H1 (cell line): ENCODE measurements at regions not wholly inside any gene's neighbourhood (a gene's known extent, or its start where the extent isn't known, plus 50 kb on each side); places are given as distances from the start of the nearest gene placed in this dataset.

Source experiments
- CTCF ChIA-PET: fragments of 300-600 bp; sonication (Branson Sonifier 250); formaldehyde crosslinking; loops from one replicate; lab custom pipeline; 2021; ENCODE audit not compliant: partially characterized antibody; lab: Charles Lee
- POLR2A ChIA-PET: fragments of 300-600 bp; sonication (Branson Sonifier 250); formaldehyde crosslinking; loops from one replicate; lab custom pipeline; 2021; ENCODE audit warnings: inconsistent platforms; ENCODE audit not compliant: partially characterized antibody; lab: Charles Lee
- DNase-seq, 2 experiments: peaks; one replicate each; pipeline versions ENCODE4 v3.0.0 to v3.0.0-alpha.2; 2010 to 2022; ENCODE audit warnings: low spot score in 2 of 2, low read depth in 1 of 2, mixed read lengths in 1 of 2
- FAIRE-seq: peaks from 2 replicates; lab custom pipeline; 2011; peaks lifted over from hg19 to GRCh38; lab: Jason Lieb, UNC
- H2AFZ ChIP-seq: 2 replicates; pipeline ENCODE4 v1.8.1; 2012; ENCODE audit warnings: low read length, inconsistent platforms
- H2AK5ac ChIP-seq: 2 replicates; pipeline ENCODE4 v1.6.1; 2013; ENCODE audit warnings: low read depth, low read length
- H2BK120ac ChIP-seq: replicated peaks from 2 replicates; pipeline ENCODE3; 2013; ENCODE audit warnings: low read depth, low read length, inconsistent platforms
- H2BK12ac ChIP-seq: 2 replicates; pipeline ENCODE4 v1.6.1; 2013; ENCODE audit warnings: low read depth, low read length
- H2BK15ac ChIP-seq: 2 replicates; pipeline ENCODE4 v1.6.1; 2013; ENCODE audit warnings: low read length
- H2BK20ac ChIP-seq: 2 replicates; pipeline ENCODE4 v1.6.1; 2013; ENCODE audit warnings: low read length
- H2BK5ac ChIP-seq: 2 replicates; pipeline ENCODE4 v1.6.1; 2013; ENCODE audit warnings: low read depth, low read length
- H3K14ac ChIP-seq: 2 replicates; pipeline ENCODE4 v1.6.1; 2013; ENCODE audit warnings: inconsistent platforms; ENCODE audit not compliant: insufficient read length
- H3K18ac ChIP-seq: 2 replicates; pipeline ENCODE4 v1.6.1; 2013; ENCODE audit warnings: low read length; ENCODE audit errors: extremely low read depth
- H3K23ac ChIP-seq: 2 replicates; pipeline ENCODE4 v1.6.1; 2013; ENCODE audit warnings: inconsistent platforms; ENCODE audit not compliant: insufficient read length
- H3K23me2 ChIP-seq: 2 replicates; pipeline ENCODE4 v1.6.1; 2013; ENCODE audit warnings: low read depth, low read length
- H3K27ac ChIP-seq: 2 replicates; pipeline ENCODE4 v1.6.1; 2011; ENCODE audit warnings: low read depth, low read length, inconsistent platforms
- H3K27me3 ChIP-seq, 4 experiments: replicated peaks in 1 of 4; 1 replicate in 1 of 4; 2 replicates in 3 of 4; pipeline versions ENCODE4 v1.6.1 to v1.8.1; 2011 to 2013; ENCODE audit warnings: low read length in 3 of 4, mild to moderate bottlenecking in 3 of 4, inconsistent platforms in 2 of 4, mixed read lengths in 2 of 4, moderate library complexity in 1 of 4; ENCODE audit not compliant: control insufficient read depth in 3 of 4, insufficient read depth in 3 of 4; ENCODE audit errors: extremely low read depth in 1 of 4
- H3K36me3 ChIP-seq, 4 experiments: 2 replicates each; pipeline versions ENCODE4 v1.6.1 to v1.8.1; 2011 to 2013; ENCODE audit warnings: mild to moderate bottlenecking in 4 of 4, low read length in 3 of 4, moderate library complexity in 2 of 4, control low read depth in 1 of 4, inconsistent platforms in 1 of 4; ENCODE audit not compliant: insufficient read depth in 4 of 4, control insufficient read depth in 2 of 4
- H3K4ac ChIP-seq: replicated peaks from 2 replicates; pipeline ENCODE3; 2013; ENCODE audit warnings: low read length, low read depth, mixed read lengths, inconsistent platforms; ENCODE audit not compliant: insufficient read length
- H3K4me1 ChIP-seq, 4 experiments: replicated peaks in 1 of 4; 1 replicate in 1 of 4; 2 replicates in 3 of 4; pipeline versions ENCODE4 v1.6.1 to v1.8.1; 2011 to 2013; ENCODE audit warnings: low read length in 3 of 4, inconsistent platforms in 2 of 4, mixed read lengths in 1 of 4; ENCODE audit not compliant: insufficient read depth in 4 of 4, control insufficient read depth in 3 of 4
- H3K4me2 ChIP-seq, 2 experiments: 2 replicates each; pipeline versions ENCODE4 v1.6.1 to v1.8.1; 2011 to 2013; ENCODE audit warnings: low read depth in 2 of 2, low read length in 2 of 2, control low read depth in 1 of 2, inconsistent platforms in 1 of 2, mild to moderate bottlenecking in 1 of 2; ENCODE audit not compliant: insufficient read depth in 1 of 2
- H3K4me3 ChIP-seq, 4 experiments: fragments of 200-600, 300-600 bp in 1 of 4; sonication (generic), shearing (Covaris generic), sonication (Bioruptor Twin) in 1 of 4; 2 replicates each; pipeline versions ENCODE4 v1.5.1 to v1.8.1; 2011 to 2016; ENCODE audit warnings: low read length in 4 of 4, low read depth in 3 of 4, control low read depth in 2 of 4, inconsistent platforms in 2 of 4, mild to moderate bottlenecking in 2 of 4, mixed read lengths in 1 of 4, moderate library complexity in 1 of 4; ENCODE audit not compliant: insufficient read depth in 2 of 4; ENCODE audit errors: extremely low read depth in 1 of 4
- H3K56ac ChIP-seq: replicated peaks from 2 replicates; pipeline ENCODE3; 2013; ENCODE audit warnings: low read depth, mild to moderate bottlenecking, mixed read lengths, low read length, inconsistent platforms; ENCODE audit not compliant: insufficient read length
- H3K79me1 ChIP-seq: 2 replicates; pipeline ENCODE4 v1.6.1; 2013; ENCODE audit warnings: low read depth, low read length, control low read depth
- H3K79me2 ChIP-seq, 2 experiments: 2 replicates each; pipeline versions ENCODE4 v1.6.1 to v1.8.1; 2012 to 2013; ENCODE audit warnings: low read length in 2 of 2, mild to moderate bottlenecking in 2 of 2, inconsistent platforms in 1 of 2; ENCODE audit not compliant: insufficient read depth in 2 of 2, control insufficient read depth in 1 of 2
- H3K9ac ChIP-seq, 4 experiments: replicated peaks in 1 of 4; 1 replicate in 1 of 4; 2 replicates in 3 of 4; pipeline versions ENCODE4 v1.6.1 to v1.8.1; 2011 to 2013; ENCODE audit warnings: low read depth in 3 of 4, low read length in 3 of 4, control low read depth in 2 of 4, mild to moderate bottlenecking in 2 of 4, moderate library complexity in 2 of 4, inconsistent platforms in 1 of 4; ENCODE audit errors: extremely low read depth in 1 of 4
- H3K9me3 ChIP-seq, 2 experiments: 2 replicates each; pipeline versions ENCODE4 v1.6.1 to v1.8.1; 2012 to 2013; ENCODE audit warnings: mild to moderate bottlenecking in 2 of 2, moderate library complexity in 2 of 2, control low read depth in 1 of 2, inconsistent platforms in 1 of 2, low read depth in 1 of 2, low read length in 1 of 2, mixed read lengths in 1 of 2; ENCODE audit not compliant: insufficient read depth in 2 of 2
- H4K20me1 ChIP-seq, 2 experiments: replicated peaks in 1 of 2; 2 replicates each; pipeline versions ENCODE3 to v1.8.1; 2011 to 2013; ENCODE audit warnings: inconsistent platforms in 2 of 2, low read length in 2 of 2, mild to moderate bottlenecking in 1 of 2; ENCODE audit not compliant: insufficient read depth in 2 of 2, control insufficient read depth in 1 of 2
- H4K5ac ChIP-seq: 2 replicates; pipeline ENCODE4 v1.6.1; 2013; ENCODE audit warnings: low read length, low read depth, mixed read lengths, inconsistent platforms; ENCODE audit not compliant: insufficient read length
- H4K8ac ChIP-seq: 2 replicates; pipeline ENCODE4 v1.8.0; 2013; ENCODE audit warnings: mild to moderate bottlenecking, moderate library complexity, low read length, inconsistent platforms; ENCODE audit not compliant: insufficient read depth; ENCODE audit errors: extremely low read depth
- H4K91ac ChIP-seq: replicated peaks from 2 replicates; pipeline ENCODE3; 2013; ENCODE audit warnings: low read length, mixed read lengths, inconsistent platforms; ENCODE audit not compliant: insufficient read length
- CBX5 ChIP-seq: fragments of 300-800, 300-1000 bp; sonication (generic); IDR thresholded peaks from 2 replicates; pipeline ENCODE4 v1.7.1; 2016; ENCODE audit warnings: antibody characterized with exemption, low read length, low read depth
- KDM4A ChIP-seq: IDR thresholded peaks from one replicate; pipeline ENCODE4 v1.7.1; 2012; ENCODE audit warnings: low read depth, mild to moderate bottlenecking, moderate library complexity, low read length, inconsistent platforms; ENCODE audit not compliant: severe bottlenecking
- NANOG ChIP-seq: IDR thresholded peaks from 2 replicates; pipeline ENCODE4 v1.6.1; 2011; ENCODE audit warnings: low read length, low read depth, mild to moderate bottlenecking, inconsistent platforms; ENCODE audit not compliant: insufficient read depth, poor library complexity, severe bottlenecking
- WGBS, 2 experiments: shearing (Covaris generic) in 1 of 2; methylation state at CpG; one replicate each; pipeline versions ENCODE4 v1.1.6 to v1.1.7; 2013 to 2015; ENCODE audit warnings: low lambda C conversion rate in 2 of 2, mixed read lengths in 2 of 2, inconsistent platforms in 1 of 2, low coverage in 1 of 2, missing lambda C conversion rate in 1 of 2; ENCODE audit not compliant: insufficient replicate concordance in 2 of 2, insufficient coverage in 1 of 2, insufficient read length in 1 of 2; ENCODE audit errors: extremely low coverage in 1 of 2, missing lambda C conversion rate in 1 of 2; 5-methylcytosine and 5-hydroxymethylcytosine counted together

GRCh38 chr12:41905073-41905758 is 239.5 kb downstream of the GXYLT1 start:
- Histone ChIP-seq H2BK15ac (no peak overlapping the region), H2AFZ (no peak overlapping the region), H3K18ac (no peak overlapping the region), H3K23ac (no peak overlapping the region), H2BK5ac (no peak overlapping the region), H3K23me2 (no peaks in the 10 kb centered on the region), H3K27ac (no peak overlapping the region), H2BK20ac (peak overlapping the region; percentile 84), H3K4me1 (peaks cover 1 to 13% (median 8%) of the 10 kb centered on the region in 4 experiments; a peak in 5 of 7 replicates), H3K79me1 (no peaks in the 10 kb centered on the region), H3K56ac (no peak overlapping the region), H4K91ac (no peak overlapping the region), H4K20me1 (no peaks in the 10 kb centered on the region), H3K79me2 (no peaks in the 10 kb centered on the region), H3K4me3 (no peak overlapping the region; a peak in 1 of 8 replicates), H3K4ac (no peak overlapping the region), H3K36me3 (no peaks in the 10 kb centered on the region), H3K9ac (no peak overlapping the region), H3K9me3 (no peaks in the 10 kb centered on the region), H3K4me2 (peak overlapping the region; percentile 4 to 47; a peak in 1 of 4 replicates), H3K27me3 (no peaks in the 10 kb centered on the region), H4K5ac (no peak overlapping the region), H3K14ac (no peak overlapping the region), H2BK120ac (no peak overlapping the region), H4K8ac (no peak overlapping the region), H2BK12ac (no peak overlapping the region), H2AK5ac (no peak overlapping the region)
- ChIA-PET POLR2A (interaction anchor here (1.8 kb wide), 1 partner anchor 12 kb away, joined by 4 read pairs; no protein-coding TSS in a partner anchor), CTCF (interaction anchor here (0.8 kb wide), 1 partner anchor 54 kb away, joined by 3 read pairs; no protein-coding TSS in a partner anchor)
- TF ChIP-seq NANOG (no peak), CBX5 (no peak), KDM4A (no peak)
- DNase-seq (no peak), FAIRE-seq (no peak)
- 75% methylated on average over 7 of the region's 7 CpGs; no CpG with 5 or more reads in 1 of the 2 experiments for WGBS, 2 experiments
